ENCODE measurements at regions not wholly inside any gene's neighbourhood (a gene's known extent, or its start where the extent isn't known, plus 50 kb on each side); places are given as distances from the start of the nearest gene placed in this dataset.

- ChIA-PET CTCF (interaction anchor here (0.8 kb wide), 1 partner anchor 1321 kb away, joined by 6 read pairs; no protein-coding TSS in a partner anchor), POLR2A (no interaction called here)
- no peak overlapping the region for H3K27ac ChIP-seq
- H3K4me1 ChIP-seq, result no peaks in the 10 kb centered on the region
- TF ChIP-seq JUN (IDR thresholded peaks at IDR 0.05), result no peak
- no peak for TF ChIP-seq CHD2 (IDR thresholded peaks at IDR 0.05; ENCODE audit: low read length, partially characterized antibody)
- TF ChIP-seq CBX2 (IDR thresholded peaks at IDR 0.05; ENCODE audit: borderline replicate concordance, low read depth), result no peak
- TF ChIP-seq GATA3 (IDR thresholded peaks at IDR 0.05; ENCODE audit: borderline replicate concordance), result no peak
- no peak for TF ChIP-seq JUNB (IDR thresholded peaks at IDR 0.05)
- no peak for TF ChIP-seq BCL3 (IDR thresholded peaks at IDR 0.05)
- TF ChIP-seq HOXA7 (CRISPR knock-in tag; IDR thresholded peaks at IDR 0.05), result no peak
- no peak for TF ChIP-seq FOXS1 (CRISPR knock-in tag; IDR thresholded peaks at IDR 0.05)
- no peak overlapping the region for H3K4me3 ChIP-seq
- ATAC-seq, result no peak
- DNase-seq (ENCODE audit: low read depth in 1 of 2, low spot score in 1 of 2), result no peak
- no peak for FAIRE-seq
- H3K9me3 ChIP-seq, result 0 out of 3 replicates have a peak, but pooled peaks cover 5% of the 10 kb centered on the region
- WGBS (ENCODE audit: missing lambda C conversion rate), result 7% methylated on average over 4 of the region's 4 CpGs
- no peak overlapping the region for H3K4me2 ChIP-seq
Observed at GRCh38 chr2:59041139-59041538, 800.0 kb upstream of the FANCL start.

GRCh38 chr2:59034837-59035236 lies 793.7 kb upstream of the FANCL start:
- FAIRE-seq (no peak), ATAC-seq (peak; percentile 24 to 49; a peak in 4 of 6 replicates), DNase-seq (ENCODE audit: low read depth in 1 of 2, low spot score in 1 of 2) (no peak)
- Histone ChIP-seq H3K9me3 (0 out of 3 replicates have a peak, but pooled peaks cover 5% of the 10 kb centered on the region), H3K27ac (no peak overlapping the region), H3K4me2 (no peak overlapping the region), H3K4me3 (no peak overlapping the region), H3K4me1 (no peaks in the 10 kb centered on the region)
- TF ChIP-seq CHD2 (IDR thresholded peaks at IDR 0.05; ENCODE audit: low read length, partially characterized antibody), result no peak
- TF ChIP-seq JUN (IDR thresholded peaks at IDR 0.05), result no peak
- no peak for TF ChIP-seq MAZ (IDR thresholded peaks at IDR 0.05; ENCODE audit: borderline replicate concordance, low read depth, low read length)
- no peak for TF ChIP-seq EHMT2 (IDR thresholded peaks at IDR 0.05; ENCODE audit: low read depth)
- TF ChIP-seq KDM1A (IDR thresholded peaks at IDR 0.05; ENCODE audit: low read depth), result no peak
- TF ChIP-seq RCOR1 (IDR thresholded peaks at IDR 0.05; ENCODE audit: low read depth, low read length), result no peak
- no peak for TF ChIP-seq TFCP2L1 (CRISPR knock-in tag; IDR thresholded peaks at IDR 0.05)
- TF ChIP-seq MYC (IDR thresholded peaks at IDR 0.05; ENCODE audit: borderline replicate concordance, low read length), result no peak
- no peak for TF ChIP-seq ATOH8 (CRISPR knock-in tag; IDR thresholded peaks at IDR 0.05; ENCODE audit: low read depth)
- TF ChIP-seq HMGXB4 (CRISPR knock-in tag; IDR thresholded peaks at IDR 0.05; ENCODE audit: borderline replicate concordance), result no peak
- no peak for TF ChIP-seq USF2 (IDR thresholded peaks at IDR 0.05)
- TF ChIP-seq HDAC2 (IDR thresholded peaks at IDR 0.05), result no peak
- no peak for TF ChIP-seq NR3C1 (IDR thresholded peaks at IDR 0.05)
- no peak for TF ChIP-seq CBX2 (IDR thresholded peaks at IDR 0.05; ENCODE audit: borderline replicate concordance, low read depth)
- TF ChIP-seq BCL3 (IDR thresholded peaks at IDR 0.05), result no peak
- no peak for TF ChIP-seq REST (IDR thresholded peaks at IDR 0.05)
- TF ChIP-seq ESRRA (IDR thresholded peaks at IDR 0.05; ENCODE audit: borderline replicate concordance, low read length), result no peak
- CTCF ChIA-PET, result interaction anchor here (1.7 kb wide), 1 partner anchor 10 kb away, joined by 6 read pairs; no protein-coding TSS in a partner anchor
- 0% methylated on average over 1 of the region's 1 CpG for WGBS (ENCODE audit: missing lambda C conversion rate)
- POLR2A ChIA-PET, result no interaction called here

All from A549 (cell line).